GM11168 (cell line): ENCODE measurements at regions not wholly inside any gene's neighbourhood (a gene's known extent, or its start where the extent isn't known, plus 50 kb on each side); places are given as distances from the start of the nearest gene placed in this dataset.
"Not testable (repeated sequence)": the region's sequence is repeated elsewhere in the genome, so short reads cannot be mapped to it uniquely, and the experiment has no call there.

Experiments used
- in situ Hi-C: fragments of 300-500 bp; cut with MboI; formaldehyde crosslinking; loops from one replicate; pipeline ENCODE4 v1.12.0; 2022; ENCODE audit warnings: low sequenced_read_pairs; ENCODE audit not compliant: unreplicated experiment

- in situ Hi-C loops = no loop called here
These were observed 128.0 kb downstream of the BARX2 start for GRCh38 chr11:129503646-129504045.

- in situ Hi-C loops = no loop called here
These were observed 129.6 kb downstream of the BARX2 start for GRCh38 chr11:129505266-129505665.

- in situ Hi-C loops = no loop called here
These were observed 132.5 kb downstream of the BARX2 start for GRCh38 chr11:129508163-129508562.

- in situ Hi-C loops = no loop called here
These were observed 152.6 kb downstream of the BARX2 start for GRCh38 chr11:129528296-129528695.

GRCh38 chr11:129530154-129530895, 154.7 kb downstream of the BARX2 start:
- in situ Hi-C loops = no loop called here

GRCh38 chr11:129533395-129533794, 157.7 kb downstream of the BARX2 start:
- in situ Hi-C loops = no loop called here

- in situ Hi-C loops = no loop called here
These were observed 160.7 kb downstream of the BARX2 start for GRCh38 chr11:129536338-129536737.

- in situ Hi-C loops = no loop called here
These were observed 162.7 kb downstream of the BARX2 start for GRCh38 chr11:129538323-129538722.

- in situ Hi-C loops = no loop called here
These were observed 168.1 kb downstream of the BARX2 start for GRCh38 chr11:129543515-129544290.

GRCh38 chr11:129544691-129545090, 169.0 kb downstream of the BARX2 start:
- in situ Hi-C loops = no loop called here

GRCh38 chr11:129546266-129546665, 170.6 kb downstream of the BARX2 start:
- in situ Hi-C loops = no loop called here

GRCh38 chr11:129557421-129557820, 181.8 kb downstream of the BARX2 start:
- in situ Hi-C loops = no loop called here

- in situ Hi-C loops = no loop called here
These were observed 193.4 kb downstream of the BARX2 start for GRCh38 chr11:129569007-129569406.

GRCh38 chr11:129572667-129573066, 197.0 kb downstream of the BARX2 start:
- in situ Hi-C loops = not testable (repeated sequence)

GRCh38 chr11:129573161-129573560, 197.5 kb downstream of the BARX2 start:
- in situ Hi-C loops = no loop called here

GRCh38 chr11:129574431-129574830, 198.8 kb downstream of the BARX2 start:
- in situ Hi-C loops = no loop called here

GRCh38 chr11:129576652-129577051, 201.0 kb downstream of the BARX2 start:
- in situ Hi-C loops = no loop called here

- in situ Hi-C loops = no loop called here
These were observed 202.4 kb downstream of the BARX2 start for GRCh38 chr11:129578006-129578405.

GRCh38 chr11:129580278-129580677, 204.6 kb downstream of the BARX2 start:
- in situ Hi-C loops = no loop called here

- in situ Hi-C loops = no loop called here
These were observed 208.7 kb downstream of the BARX2 start for GRCh38 chr11:129584316-129584715.

GRCh38 chr11:129589190-129589860, 213.7 kb downstream of the BARX2 start:
- in situ Hi-C loops = no loop called here
